Fibroblast of lung (primary cell): ENCODE measurements at regions not wholly inside any gene's neighbourhood (a gene's known extent, or its start where the extent isn't known, plus 50 kb on each side); places are given as distances from the start of the nearest gene placed in this dataset.

Experiments
- CTCF ChIP-seq, 2 donors: IDR thresholded peaks in 1 of 2; conservative IDR thresholded peaks in 1 of 2; 1 replicate in 1 of 2; 2 replicates in 1 of 2; pipeline ENCODE4 v1.5.1; 2011 to 2012; ENCODE audit warnings: low read length in 2 of 2, control low read depth in 1 of 2, inconsistent platforms in 1 of 2, low read depth in 1 of 2, mild to moderate bottlenecking in 1 of 2
- EZH2 ChIP-seq: IDR thresholded peaks from 2 replicates; pipeline ENCODE4 v1.5.1; 2012; ENCODE audit warnings: low read length, control low read depth, mild to moderate bottlenecking; ENCODE audit errors: missing control alignments

- TF ChIP-seq CTCF (conservative IDR thresholded peaks at IDR 0.05 in 1 of 2, IDR thresholded peaks at IDR 0.05 in 1 of 2; ENCODE audit: low read depth in 1 of 2, low read length in 2 of 2) (no peak), EZH2 (no peak)
Measured at GRCh38 chr7:53900856-53901528, 641.2 kb upstream of the VSTM2A start.
